Neuron (in vitro differentiated cells): ENCODE measurements at regions not wholly inside any gene's neighbourhood (a gene's known extent, or its start where the extent isn't known, plus 50 kb on each side); places are given as distances from the start of the nearest gene placed in this dataset.

Source experiments
- H2AFZ ChIP-seq: one replicate; pipeline ENCODE4 v1.6.1; 2013; ENCODE audit warnings: low read depth, mild to moderate bottlenecking, inconsistent platforms, low read length, moderate library complexity
- H3K27me3 ChIP-seq: one replicate; pipeline ENCODE4 v1.6.1; 2013; ENCODE audit warnings: low read length; ENCODE audit not compliant: insufficient read depth
- H3K36me3 ChIP-seq: one replicate; pipeline ENCODE4 v1.6.1; 2013; ENCODE audit warnings: low read length; ENCODE audit not compliant: insufficient read depth
- H3K4me1 ChIP-seq: one replicate; pipeline ENCODE4 v1.6.1; 2013; ENCODE audit warnings: low read length; ENCODE audit not compliant: insufficient read depth
- H3K4me3 ChIP-seq: 2 replicates; pipeline ENCODE4 v1.5.1; 2013; ENCODE audit warnings: mild to moderate bottlenecking, low read length, moderate library complexity
- H3K9me3 ChIP-seq: one replicate; pipeline ENCODE4 v1.6.1; 2013; ENCODE audit warnings: low read length

DNA sequence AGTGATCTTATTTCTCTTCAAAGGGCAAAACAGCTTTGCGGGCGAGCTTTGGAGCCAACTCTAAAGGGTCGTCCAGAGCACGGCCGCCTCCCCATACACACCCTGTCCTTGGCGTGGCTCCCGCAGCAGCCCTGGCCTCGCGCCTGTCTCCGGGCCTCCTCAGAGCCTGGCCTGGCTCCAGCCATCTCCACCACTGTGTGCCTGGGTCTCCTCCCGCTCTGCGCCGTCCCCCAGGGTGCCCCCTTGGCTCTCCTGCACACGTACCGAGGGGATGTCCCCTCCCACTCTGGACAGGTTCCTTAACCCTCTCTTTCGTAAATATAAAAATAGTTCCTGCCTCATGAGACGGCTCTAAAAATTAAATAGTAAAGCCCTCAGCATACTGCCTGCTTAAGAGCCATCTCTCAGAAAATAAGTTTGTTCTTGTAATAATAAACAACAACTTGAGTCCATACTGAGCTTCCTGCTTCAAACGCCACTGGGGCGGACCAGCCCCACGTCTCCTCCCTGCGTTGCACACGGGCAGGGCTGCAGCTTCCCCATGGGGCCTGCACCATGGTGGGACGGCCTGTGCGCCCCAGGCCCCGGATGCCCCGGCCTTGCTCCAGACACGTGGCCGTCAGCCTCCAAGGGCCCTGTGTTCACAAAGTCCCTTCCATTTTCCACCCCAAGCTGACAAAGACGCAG, 226.2 kb downstream of the TTLL2 start:
- Histone ChIP-seq H3K4me1 (peaks cover 3% of the 10 kb centered on the region), H3K27me3 (no peaks in the 10 kb centered on the region), H2AFZ (no peak overlapping the region), H3K36me3 (no peaks in the 10 kb centered on the region), H3K4me3 (no peak overlapping the region), H3K9me3 (no peaks in the 10 kb centered on the region)

DNA sequence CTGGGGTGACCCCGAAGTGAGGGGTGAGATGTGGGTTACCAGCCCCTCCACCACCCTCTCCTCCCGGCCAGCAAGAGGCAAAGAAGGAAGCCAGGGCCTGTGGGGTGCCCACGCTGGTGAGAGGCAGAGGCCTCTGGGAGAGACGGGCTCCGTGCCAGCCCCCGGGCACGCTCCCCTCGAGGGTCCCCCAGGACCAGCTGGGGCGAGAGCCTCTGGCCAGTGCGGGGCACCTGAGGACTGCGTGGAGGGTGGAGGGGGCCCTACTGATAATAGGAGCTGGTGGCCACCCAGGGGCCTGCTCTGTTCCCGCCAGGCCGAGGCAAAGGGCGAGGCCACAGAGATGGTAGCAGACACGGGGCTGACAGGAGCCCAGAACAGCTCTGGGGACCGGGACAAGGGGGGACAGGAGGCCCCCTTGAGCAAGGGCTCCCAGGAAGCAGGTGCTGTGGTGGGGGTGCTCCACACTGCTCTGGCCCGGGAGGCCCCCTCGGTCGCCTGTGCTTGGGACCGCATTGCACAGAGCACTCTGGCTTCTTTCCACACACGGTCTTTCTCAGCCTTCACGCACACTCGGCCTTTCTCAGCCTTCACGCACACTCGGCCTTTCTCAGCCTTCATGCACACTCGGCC, 226.9 kb downstream of the TTLL2 start:
- Histone ChIP-seq H3K4me1 (peaks cover 3% of the 10 kb centered on the region), H2AFZ (no peak overlapping the region), H3K27me3 (no peaks in the 10 kb centered on the region), H3K4me3 (no peak overlapping the region), H3K9me3 (no peaks in the 10 kb centered on the region), H3K36me3 (no peaks in the 10 kb centered on the region)

DNA sequence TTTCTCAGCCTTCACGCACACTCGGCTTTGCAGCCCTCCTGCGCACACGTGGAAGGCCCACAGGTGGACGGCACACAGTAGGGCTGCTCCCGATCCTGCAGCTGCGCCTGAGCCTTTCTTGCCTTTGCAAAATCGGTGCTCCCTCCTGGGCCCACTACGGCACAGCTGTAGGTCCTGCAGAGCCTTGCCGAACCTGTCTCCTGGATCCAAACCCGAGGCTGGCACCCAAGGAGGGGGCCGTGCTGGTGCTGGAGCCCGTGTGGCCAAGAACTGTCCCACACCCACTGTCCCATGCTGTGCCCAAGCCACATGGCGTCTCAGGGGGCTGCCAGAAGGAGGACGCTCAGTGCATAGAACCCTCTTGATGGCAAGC, 227.4 kb downstream of the TTLL2 start:
- H3K4me3 ChIP-seq: no peak overlapping the region
- H3K4me1 ChIP-seq: peaks cover 3% of the 10 kb centered on the region
- no peaks in the 10 kb centered on the region for H3K9me3 ChIP-seq
- H3K36me3 ChIP-seq: no peaks in the 10 kb centered on the region
- no peaks in the 10 kb centered on the region for H3K27me3 ChIP-seq
- no peak overlapping the region for H2AFZ ChIP-seq

DNA sequence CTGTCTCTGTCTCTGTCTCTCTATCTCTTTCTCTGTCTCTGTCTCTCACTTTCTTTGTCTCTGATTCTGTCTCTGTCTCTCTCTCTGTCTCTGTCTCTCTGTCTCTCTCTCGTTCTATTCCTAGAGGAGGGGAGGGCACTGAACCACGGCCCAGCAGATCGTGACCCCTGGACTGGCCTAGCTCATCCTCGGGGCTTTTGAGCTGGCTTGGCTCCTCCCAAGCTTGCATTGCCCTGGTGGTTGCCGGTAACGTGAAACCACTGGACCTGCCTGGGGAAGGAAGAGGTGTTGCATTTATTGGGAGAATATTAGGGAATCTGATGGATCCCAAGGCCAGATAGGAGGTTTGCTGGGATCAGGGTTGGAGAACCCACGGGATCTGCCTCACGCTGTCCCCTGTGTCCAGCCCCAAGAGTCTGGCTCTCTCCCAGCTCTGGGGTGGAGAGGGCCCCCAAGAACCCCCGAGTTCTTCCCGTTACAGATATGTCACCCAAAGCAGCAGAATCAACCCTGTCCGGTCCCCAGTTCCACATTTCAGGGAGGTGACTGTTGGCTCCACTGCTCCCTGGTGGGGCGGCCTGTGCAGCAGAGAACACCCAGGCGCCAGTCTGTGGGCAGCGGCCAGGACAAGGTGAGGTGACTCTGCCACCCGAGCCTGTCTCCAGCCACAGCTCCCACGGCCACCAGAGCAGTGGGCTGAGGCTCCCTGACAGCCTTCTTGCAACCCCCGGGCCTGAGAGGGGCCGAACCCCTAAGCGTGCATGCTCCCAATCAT, 228.3 kb downstream of the TTLL2 start:
- no peak overlapping the region for H3K4me3 ChIP-seq
- H3K9me3 ChIP-seq: no peaks in the 10 kb centered on the region
- no peak overlapping the region for H2AFZ ChIP-seq
- H3K27me3 ChIP-seq: no peaks in the 10 kb centered on the region
- no peaks in the 10 kb centered on the region for H3K36me3 ChIP-seq
- H3K4me1 ChIP-seq: peaks cover 5% of the 10 kb centered on the region

DNA sequence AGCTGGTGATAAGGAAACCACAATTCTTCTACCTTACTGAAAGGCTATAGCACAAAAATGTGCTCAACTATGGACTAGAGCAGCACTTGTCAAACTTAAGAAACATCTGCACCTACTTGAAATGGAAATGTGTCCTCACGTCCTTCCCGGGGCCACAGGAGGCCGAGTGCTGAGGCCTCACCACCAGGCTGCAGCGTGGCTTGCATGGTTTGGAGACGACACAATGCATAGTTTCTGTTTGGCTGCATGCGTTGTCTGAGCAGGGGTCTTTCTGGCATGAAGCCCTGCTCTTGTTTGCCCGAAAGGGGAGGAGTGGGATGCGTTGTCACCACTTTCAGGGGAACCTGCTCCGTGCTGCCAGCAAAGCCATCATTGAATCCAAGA, 228.8 kb downstream of the TTLL2 start:
- Histone ChIP-seq H3K4me3 (no peak overlapping the region), H3K4me1 (peaks cover 9% of the 10 kb centered on the region), H3K9me3 (no peaks in the 10 kb centered on the region), H3K36me3 (no peaks in the 10 kb centered on the region), H2AFZ (no peak overlapping the region), H3K27me3 (no peaks in the 10 kb centered on the region)

DNA sequence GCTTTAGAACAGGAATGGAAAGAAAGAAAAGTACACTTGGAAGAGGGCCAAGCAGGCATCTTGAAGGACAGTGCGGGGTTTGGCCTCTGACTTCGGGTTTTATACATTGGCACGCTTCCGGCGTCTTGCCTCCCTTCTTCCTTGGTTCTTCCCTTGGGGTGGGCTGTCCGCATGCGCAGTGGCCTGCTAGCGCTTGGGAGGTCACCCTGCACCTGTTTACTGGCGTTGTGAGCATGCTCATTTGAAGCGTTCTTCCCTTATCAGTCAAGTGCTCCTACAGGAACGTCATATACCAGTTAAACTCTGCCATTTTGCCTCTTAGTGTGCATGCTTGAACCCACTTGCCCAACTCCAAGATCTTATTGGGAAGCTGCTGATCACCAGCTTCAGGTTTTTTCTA, 230.0 kb downstream of the TTLL2 start:
- Histone ChIP-seq H3K4me1 (peaks cover 10% of the 10 kb centered on the region), H3K36me3 (no peaks in the 10 kb centered on the region), H3K4me3 (no peak overlapping the region), H3K9me3 (no peaks in the 10 kb centered on the region), H3K27me3 (no peaks in the 10 kb centered on the region), H2AFZ (no peak overlapping the region)

DNA sequence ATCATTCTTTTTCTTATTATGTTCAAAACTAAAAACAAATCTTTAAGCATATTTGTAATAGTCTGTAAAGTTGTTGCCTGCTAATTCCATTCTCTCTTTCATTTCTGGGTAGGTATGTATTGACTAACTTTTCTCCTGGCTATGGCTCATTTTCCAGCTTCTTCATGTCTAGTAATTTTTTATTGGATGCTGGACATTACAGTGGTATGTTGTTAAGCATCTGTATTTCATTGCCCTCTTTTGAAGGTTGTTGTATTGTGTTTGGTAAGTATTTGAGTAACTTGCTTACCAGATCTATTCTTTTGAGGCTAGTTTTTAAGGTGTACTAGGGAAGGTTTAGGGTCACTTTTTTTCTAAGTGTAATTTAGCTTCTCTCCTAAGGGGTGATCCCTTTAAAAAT, 230.9 kb downstream of the TTLL2 start:
- H3K27me3 ChIP-seq: no peaks in the 10 kb centered on the region
- H3K4me3 ChIP-seq: no peak overlapping the region
- H3K9me3 ChIP-seq: no peaks in the 10 kb centered on the region
- H3K36me3 ChIP-seq: no peaks in the 10 kb centered on the region
- H3K4me1 ChIP-seq: peaks cover 12% of the 10 kb centered on the region
- H2AFZ ChIP-seq: no peak overlapping the region

DNA sequence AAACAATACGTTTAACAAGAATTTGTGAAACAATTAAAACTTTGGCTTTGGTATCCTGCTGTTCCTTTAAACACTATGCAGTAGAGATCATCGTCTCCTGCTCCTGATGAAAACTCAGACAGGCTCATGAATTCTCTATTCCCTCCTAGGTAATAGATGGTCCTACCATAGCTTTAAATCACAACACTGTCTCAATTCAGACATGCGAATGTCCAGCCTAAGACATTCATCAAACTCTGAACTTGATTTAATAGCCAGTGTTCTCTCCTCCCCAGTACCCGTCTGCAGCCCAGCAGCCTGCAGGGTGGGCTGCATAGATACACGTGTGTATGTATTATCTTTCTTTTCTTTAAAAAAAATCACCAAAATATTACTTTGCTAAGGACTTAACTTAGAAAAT, 232.8 kb downstream of the TTLL2 start:
- Histone ChIP-seq H3K9me3 (no peaks in the 10 kb centered on the region), H2AFZ (no peak overlapping the region), H3K36me3 (no peaks in the 10 kb centered on the region)

DNA sequence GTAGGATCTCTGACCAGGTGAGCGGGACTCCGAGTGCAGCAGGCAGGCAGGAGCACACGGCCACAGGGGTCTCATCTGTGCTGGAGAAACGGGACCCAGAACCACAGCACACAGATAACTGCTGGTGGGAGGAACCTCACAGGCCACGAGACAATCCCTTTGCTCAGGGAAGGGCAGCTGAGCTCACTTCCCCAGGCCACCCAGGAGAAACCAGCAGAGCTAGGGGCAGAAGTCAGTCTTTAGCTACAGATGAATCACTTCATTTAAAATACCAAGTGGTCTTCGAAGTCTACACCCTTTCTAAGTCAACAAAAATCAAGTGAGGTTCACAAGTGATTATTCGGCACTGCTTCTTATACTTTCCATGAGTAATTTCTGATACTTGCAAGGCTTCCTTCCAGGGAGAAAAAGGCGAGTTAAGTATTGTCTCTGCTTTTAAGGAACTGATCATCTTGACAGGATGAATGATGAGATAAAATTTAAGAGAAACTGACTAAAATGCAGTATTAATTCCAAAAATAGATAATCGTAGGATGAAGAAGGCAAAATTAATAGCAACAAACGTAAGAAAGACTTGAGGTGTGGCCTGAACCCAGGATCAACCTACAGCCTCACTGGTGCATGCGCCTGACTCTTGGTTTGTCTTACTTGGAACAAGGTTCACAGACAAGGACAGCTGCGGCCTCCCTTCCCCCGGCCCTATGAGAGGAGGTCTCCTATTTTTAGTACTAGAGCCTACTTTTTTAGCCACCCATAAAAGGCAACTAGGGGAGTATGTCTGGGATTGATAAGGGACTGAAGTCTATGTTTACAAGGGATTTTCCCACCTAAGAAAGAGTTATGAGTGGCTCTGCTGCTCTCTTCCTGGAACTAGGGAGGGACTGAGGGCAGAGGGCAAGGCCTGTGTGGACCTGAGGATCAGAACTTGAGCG, 233.6 kb downstream of the TTLL2 start:
- Histone ChIP-seq H3K9me3 (no peaks in the 10 kb centered on the region), H3K4me1 (peaks cover 12% of the 10 kb centered on the region), H2AFZ (no peak overlapping the region), H3K36me3 (no peaks in the 10 kb centered on the region), H3K27me3 (no peaks in the 10 kb centered on the region), H3K4me3 (no peak overlapping the region)

More for the DNA sequence above, 232.8 kb downstream of the TTLL2 start:
- no peak overlapping the region for H3K4me3 ChIP-seq
- H3K4me1 ChIP-seq: peaks cover 12% of the 10 kb centered on the region
- H3K27me3 ChIP-seq: no peaks in the 10 kb centered on the region

DNA sequence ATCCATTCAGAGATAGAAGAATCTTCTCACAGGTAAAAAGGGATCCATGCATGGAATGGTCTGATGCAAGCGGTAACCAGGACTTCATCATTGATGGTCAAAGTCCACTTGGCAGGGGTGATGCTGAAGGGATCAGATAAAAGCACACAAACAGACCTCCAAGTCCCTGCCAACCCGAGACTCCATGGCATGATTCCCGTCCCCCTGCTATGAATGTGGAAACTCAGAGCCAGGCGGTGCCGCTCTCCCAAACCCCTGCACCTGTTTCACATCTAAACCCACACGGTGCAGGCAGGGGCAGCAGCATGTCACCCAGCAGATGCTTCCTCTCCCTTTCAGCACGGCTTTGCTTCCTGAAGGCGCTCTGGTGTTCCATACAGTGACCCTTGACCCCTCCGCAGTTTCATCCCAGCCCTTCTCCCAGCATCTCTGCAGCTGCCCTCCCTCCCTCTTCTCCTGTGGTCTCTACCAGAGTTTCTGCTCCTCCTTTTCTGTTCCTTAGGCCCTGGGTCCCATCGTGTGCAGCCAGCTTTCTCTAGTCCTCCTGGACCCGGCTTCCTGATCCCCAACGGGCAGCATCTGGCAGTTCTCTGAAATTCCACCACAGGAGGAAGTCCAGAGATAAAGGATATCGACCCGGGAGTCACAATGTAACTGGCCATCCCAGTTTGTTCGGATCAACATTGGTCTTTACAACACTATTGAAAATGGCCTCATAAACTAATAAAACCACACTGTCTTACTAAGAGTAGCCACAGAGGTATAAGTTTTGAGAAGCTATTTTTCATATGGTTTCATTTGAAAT, 235.0 kb downstream of the TTLL2 start:
- Histone ChIP-seq H3K4me1 (peaks cover 12% of the 10 kb centered on the region), H3K4me3 (no peak overlapping the region), H3K36me3 (no peaks in the 10 kb centered on the region), H3K27me3 (no peaks in the 10 kb centered on the region), H2AFZ (no peak overlapping the region), H3K9me3 (no peaks in the 10 kb centered on the region)

DNA sequence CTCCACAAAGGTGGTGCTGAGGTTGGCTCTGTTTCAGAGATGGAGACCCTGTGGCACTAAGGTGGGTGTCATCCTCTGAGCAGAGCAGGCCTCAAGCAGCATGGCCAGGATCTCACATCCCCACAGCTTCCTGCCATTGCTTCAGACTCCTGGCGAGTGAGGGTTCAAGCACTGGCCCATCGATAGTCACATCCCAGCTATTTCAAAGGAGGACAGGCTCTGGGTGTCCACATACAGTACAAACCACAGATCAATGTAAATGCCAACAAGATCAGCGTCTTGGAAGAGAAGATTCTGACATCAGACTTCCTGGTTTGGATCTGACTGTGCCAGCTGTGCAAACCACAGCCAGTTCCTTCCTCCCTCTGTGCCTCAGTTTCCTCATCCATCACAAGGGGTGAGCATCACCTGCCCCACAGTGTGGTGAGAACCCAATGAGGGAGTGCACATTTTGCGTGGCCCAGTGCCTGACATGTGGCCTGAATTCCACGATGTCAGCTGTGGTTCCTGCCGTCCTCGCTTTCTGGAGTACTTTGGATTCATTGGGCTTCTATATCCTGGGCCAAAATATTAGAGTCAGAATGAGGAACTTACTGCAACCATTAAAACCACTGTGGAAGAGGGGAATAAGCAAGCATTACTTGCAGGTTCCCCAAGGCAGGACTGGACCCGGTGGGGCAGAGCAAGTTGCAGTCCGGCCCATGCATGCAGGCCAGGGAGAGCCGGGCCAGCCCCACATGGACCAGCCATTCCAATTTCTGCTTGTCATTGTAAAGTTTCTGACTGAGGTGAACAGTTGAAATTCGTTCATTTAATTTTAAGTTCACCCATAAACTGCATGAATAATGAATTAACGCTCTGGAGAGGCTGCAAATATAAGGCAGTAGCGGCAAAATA, 236.0 kb downstream of the TTLL2 start:
- Histone ChIP-seq H3K4me3 (no peak overlapping the region), H3K36me3 (no peaks in the 10 kb centered on the region), H2AFZ (no peak overlapping the region), H3K4me1 (peaks cover 16% of the 10 kb centered on the region), H3K27me3 (no peaks in the 10 kb centered on the region), H3K9me3 (no peaks in the 10 kb centered on the region)
